ENCODE measurements at regions not wholly inside any gene's neighbourhood (a gene's known extent, or its start where the extent isn't known, plus 50 kb on each side); places are given as distances from the start of the nearest gene placed in this dataset.

DNA sequence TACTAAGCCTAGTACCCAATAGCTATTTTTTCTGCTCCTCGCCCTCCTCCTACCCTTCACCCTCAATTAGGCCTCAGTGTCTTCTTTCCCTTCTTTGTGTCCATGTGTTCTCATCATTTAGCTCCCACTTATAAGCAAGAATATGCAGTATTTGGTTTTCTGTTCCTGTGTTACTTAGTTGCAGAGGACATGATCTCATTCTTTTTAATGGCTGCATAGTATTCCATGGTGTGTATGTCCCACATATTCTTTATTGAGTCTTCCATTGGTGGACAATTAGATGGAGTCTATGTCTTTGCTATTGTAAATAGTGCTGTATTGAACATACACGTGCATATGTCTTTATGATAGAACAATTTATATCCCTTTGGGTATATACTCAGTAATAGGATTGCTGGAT lies 106.9 kb upstream of the NR5A2 start:
- TF ChIP-seq, protein P1, sequence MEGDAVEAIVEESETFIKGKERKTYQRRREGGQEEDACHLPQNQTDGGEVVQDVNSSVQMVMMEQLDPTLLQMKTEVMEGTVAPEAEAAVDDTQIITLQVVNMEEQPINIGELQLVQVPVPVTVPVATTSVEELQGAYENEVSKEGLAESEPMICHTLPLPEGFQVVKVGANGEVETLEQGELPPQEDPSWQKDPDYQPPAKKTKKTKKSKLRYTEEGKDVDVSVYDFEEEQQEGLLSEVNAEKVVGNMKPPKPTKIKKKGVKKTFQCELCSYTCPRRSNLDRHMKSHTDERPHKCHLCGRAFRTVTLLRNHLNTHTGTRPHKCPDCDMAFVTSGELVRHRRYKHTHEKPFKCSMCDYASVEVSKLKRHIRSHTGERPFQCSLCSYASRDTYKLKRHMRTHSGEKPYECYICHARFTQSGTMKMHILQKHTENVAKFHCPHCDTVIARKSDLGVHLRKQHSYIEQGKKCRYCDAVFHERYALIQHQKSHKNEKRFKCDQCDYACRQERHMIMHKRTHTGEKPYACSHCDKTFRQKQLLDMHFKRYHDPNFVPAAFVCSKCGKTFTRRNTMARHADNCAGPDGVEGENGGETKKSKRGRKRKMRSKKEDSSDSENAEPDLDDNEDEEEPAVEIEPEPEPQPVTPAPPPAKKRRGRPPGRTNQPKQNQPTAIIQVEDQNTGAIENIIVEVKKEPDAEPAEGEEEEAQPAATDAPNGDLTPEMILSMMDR (IDR thresholded peaks at IDR 0.05) = no peak
- TF ChIP-seq EZH2 (IDR thresholded peaks at IDR 0.05) (no peak), EZH2phosphoT487 (IDR thresholded peaks at IDR 0.05) (no peak)

Data from neural progenitor cell (in vitro differentiated cells).